GDM1 (cell line): ENCODE measurements at regions not wholly inside any gene's neighbourhood (a gene's known extent, or its start where the extent isn't known, plus 50 kb on each side); places are given as distances from the start of the nearest gene placed in this dataset.
A peak's percentile ranks its signal among the peaks of the same experiment; 100 is the strongest.

Source experiments
- DNase-seq: peaks from one replicate; lab custom pipeline; 2025; lab: John Stamatoyannopoulos, UW

DNA sequence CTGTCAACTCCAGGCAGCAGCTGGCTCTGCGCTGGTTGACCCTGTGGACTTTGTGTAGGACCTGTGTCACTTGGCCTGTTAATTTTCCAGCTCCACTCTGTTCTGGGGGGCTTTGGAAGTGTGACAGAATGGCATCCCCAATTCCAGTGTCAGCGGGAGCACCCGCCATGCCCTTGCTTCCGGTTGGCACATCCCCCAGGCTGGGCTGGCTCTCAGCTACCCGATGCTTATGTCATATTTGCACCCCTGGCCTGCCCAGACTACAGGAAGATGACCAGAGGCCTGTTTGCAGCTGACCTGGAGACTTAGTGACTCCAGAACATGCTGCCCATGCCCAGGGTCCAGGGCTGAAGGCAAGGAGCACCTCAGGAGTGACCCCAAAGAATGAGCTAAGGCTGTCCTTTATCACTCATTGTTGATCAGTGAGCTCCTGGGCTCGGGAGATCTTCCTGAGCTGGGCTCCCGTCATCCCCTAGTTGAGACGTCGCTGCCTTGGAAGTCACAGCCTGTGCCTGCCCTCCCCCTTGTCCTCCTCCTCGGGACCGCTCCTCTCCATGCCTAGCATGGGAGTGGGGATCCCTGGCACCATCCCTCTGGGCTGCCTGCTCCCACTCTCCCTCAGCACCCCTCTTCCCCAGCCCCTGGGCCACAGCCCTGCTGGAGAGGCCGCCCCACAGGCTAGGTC lies 163.4 kb upstream of the RTL1 start:
- no peak for DNase-seq

DNA sequence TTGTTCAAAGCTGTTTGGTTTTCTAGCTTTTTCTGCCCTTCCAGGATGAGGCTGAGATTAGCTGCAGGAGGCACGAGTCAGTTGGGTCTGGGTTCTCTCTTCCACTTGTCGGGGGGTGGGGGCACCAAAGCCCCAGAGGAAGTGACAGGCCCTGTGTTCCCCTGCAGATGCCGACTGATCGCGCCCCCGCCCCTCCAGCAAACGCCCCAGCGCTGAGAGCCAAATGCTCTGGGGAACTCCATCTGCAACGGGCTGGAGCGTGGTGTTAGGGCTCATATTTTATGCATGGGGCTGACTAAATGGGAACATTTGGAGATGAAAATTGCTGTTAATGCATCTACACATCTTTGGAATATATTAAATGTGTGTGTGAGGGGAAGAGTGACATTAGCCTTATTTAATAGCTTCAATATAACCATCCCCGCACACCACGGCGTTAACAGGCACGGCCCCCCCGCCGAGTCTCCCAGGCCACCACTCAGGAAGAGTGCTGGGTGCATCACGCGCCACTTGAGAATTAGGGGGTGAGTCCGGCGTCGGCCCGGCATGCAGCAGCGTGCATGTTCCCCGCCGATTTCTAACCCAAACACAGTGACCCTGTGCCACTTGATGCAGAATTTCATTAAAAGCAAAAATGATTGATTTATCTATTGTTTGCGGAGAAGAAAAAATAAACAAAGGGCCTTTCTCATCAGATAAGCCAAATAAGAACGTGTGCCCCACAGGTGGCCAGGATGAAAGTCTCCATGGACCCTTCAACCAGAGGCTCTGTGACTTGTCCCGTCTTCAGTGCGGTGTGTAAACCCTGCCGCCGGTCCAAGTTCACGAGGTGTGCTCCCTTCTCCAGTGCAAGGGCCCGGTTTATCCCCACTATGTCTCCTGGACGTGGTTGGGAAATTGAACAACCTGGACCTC lies 165.0 kb upstream of the RTL1 start:
- no peak for DNase-seq

DNA sequence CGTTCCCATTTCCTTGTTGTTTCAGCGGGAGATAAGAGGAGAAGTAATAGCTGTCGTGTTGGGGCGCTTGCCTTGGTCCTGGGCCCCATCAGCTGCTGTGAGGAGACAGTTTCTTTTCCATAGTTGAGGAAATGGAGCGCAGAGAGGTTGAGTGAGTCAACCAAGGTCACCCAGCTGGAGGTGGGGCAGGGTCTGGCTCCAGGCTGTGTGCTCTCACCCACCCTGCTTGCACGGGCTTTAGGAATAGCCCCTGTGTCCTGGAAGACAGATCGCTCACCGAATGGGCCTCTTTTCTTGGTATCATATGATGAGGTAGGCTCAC lies 165.7 kb upstream of the RTL1 start:
- DNase-seq, result no peak

DNA sequence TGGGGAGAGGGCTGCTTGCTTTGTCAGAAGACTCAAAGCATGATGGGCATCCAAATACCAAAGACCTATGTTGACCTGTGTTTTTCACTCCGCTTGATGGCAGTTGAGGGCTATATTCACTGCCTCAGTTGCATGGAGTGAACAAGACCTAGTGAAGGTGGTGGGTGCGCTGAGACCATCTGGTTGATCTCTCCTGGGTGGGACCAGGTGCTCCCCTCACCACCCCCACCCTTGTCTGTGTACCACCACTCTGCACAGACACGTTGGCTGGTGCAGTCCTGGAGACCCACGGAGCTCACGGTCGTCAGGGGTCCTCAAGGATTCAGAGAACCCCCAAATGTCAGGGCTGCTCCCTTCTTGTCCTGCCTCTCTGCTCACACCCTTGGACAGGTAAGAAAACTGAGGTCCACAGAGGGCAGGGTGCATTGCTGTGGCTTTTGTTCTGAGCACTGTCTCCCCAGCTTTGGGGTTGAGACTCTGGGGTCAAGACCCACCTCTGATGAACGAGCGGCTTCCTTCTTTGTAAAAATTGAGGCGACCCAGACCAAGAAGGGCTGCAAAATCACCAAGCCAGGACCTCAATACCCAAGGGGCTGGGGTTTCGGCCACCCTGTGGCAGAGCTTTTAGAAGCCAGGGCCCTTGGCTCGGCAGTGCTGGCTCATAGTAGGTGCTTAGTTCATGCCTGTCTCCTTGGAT lies 166.3 kb upstream of the RTL1 start:
- no peak for DNase-seq

DNA sequence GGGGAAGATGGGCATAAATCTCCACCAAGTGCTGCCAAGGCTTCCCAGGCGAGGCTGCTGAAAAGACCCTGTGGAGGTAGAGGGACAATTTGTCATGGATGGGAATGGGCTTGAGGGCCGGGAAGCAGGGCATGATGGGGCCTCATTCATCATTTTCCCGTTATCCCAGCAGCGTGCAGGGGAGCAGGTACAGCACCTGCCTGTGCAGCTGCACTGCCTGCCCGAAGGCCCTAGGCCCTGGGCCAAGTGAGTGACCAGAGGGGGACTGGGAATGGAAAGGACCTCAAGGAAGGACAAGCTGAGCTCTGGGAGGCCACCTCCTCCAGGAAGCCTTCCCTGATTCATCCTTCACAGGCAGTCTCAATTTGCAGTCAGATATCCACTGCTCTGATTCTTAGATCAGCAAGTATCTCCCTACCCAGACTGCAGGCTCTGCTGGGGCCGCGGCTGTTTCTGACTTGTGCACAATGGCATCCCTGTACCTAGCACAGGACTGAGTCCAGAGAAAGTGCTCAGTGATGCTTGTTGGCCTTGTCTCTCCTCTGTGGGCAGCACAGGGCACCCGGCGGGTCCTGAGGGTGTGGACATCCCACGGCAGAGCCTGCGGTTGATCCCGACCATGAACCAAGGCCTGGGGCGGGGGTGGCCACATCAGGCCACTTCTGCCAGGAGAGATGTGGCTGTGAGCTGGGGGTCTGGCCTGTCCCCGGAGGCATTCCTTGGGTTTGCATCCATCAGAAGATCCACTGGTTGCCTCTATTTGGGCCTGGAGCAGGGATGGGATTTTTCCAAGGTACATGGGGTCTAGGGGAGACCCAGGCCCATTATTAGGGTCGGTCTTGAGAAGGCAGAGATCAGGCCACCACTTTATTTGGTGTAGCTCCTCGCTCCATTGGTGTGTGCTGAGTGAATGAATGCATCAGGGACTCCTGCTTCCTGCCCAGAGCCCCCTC lies 167.3 kb upstream of the RTL1 start:
- DNase-seq, result no peak

DNA sequence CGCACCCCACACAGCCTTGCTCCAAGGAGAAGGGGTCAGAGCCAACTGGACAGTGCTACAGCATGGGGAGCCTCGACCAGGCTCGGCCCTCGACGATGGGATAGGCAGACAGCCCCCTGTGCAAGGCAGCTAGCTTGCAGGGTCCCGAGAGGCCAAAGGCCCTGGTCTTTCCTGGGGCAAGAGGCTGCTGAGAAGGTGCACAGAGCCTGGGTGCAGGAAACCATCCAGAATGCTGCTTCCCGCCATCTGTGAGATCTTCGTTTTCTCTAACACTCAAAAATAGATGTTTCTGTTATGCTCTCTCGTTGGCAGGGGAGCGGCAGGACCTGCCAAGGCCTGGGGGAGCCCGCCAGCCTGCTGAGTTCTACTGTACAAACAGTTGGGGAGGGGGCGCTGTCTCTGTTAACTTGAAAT lies 168.0 kb upstream of the RTL1 start:
- DNase-seq, result no peak

DNA sequence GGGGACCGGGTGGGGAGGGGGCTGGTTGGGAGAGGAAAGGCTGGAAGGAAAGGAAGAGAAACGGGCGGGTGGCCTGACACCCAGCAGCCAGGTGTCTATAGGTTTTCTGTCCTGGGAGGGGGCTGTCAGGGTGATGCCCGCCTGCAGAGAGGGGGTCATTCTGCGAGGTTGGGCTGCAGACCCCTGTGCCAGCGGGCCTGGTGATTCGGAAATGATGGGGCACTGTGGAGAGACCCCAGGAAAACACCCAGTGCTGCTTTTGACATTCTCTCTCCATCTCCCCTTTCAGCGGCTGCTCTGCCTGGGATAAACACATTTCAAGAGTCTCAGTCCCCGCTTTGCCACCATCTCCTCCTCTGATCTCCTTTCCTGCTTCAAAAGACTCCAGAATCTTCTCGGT lies 168.5 kb upstream of the RTL1 start:
- DNase-seq, result no peak

DNA sequence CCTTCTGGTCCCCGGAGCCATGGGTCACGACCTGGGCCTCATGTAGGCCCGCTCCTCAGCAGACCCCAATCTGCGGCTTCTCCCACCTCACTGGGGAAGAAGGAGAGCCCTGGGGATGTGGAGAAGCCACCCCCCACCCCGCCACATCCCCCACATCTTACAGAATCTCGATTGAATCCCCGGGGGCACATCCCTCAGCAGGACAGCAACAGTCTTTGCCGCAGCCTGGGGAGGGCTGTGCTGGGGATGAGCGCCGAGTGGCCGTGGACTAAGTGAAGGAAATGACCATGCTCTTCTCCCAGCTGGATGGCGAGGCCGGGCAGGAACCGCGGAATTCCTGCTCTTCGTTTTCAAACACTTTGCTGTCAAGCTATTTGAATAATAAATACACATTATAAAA lies 169.0 kb upstream of the RTL1 start:
- DNase-seq, result no peak

DNA sequence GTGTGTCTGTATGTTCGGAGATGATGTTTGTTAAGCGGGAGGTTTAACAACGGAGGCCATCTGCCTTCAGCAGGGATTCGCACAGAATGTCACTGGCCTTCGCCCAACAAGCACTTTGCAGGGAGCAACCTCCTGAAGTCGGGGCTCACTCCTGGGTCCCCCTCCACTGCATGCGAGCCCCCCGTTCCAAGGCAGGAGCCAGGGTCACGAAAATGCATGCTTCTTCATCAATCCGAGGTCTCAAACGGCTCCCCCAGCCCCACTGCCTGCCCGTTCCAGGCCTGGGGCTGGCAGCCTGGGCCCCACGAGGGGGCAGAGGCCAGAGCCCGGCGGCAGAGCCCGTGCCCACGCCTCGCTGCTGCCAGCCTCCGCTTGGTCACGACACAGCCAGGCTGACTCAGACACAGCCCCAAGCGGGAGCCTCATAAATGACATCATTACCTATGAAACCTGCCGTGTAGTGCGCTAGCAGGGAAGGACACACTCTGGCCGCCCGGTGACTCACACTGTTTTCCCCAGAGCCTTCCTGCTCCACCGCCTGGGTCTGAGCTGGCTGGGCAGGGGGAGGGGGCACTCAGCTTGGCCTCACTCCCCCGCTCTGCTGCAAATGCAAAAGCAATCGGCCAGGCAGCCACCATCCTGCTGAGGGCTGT lies 169.5 kb upstream of the RTL1 start:
- DNase-seq, result peak; percentile 42

DNA sequence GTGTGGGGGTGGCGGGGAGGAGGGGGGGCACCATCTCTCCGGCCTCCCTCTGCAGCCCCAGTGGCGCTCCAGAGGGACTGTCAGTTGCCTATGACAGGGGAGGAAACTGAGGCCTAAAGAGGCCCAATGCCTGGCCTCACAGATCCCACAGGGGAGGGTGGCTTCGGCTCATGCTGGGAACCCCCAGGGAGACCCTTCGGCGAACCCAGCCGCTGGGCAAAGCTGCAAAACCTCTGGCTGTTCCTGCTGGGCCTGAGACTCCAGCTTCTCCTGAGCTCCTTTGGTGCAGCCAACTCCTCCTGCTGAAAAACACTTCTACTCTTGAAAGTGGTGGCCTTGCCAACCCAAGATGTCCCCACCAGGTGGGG lies 170.1 kb upstream of the RTL1 start:
- DNase-seq, result no peak

DNA sequence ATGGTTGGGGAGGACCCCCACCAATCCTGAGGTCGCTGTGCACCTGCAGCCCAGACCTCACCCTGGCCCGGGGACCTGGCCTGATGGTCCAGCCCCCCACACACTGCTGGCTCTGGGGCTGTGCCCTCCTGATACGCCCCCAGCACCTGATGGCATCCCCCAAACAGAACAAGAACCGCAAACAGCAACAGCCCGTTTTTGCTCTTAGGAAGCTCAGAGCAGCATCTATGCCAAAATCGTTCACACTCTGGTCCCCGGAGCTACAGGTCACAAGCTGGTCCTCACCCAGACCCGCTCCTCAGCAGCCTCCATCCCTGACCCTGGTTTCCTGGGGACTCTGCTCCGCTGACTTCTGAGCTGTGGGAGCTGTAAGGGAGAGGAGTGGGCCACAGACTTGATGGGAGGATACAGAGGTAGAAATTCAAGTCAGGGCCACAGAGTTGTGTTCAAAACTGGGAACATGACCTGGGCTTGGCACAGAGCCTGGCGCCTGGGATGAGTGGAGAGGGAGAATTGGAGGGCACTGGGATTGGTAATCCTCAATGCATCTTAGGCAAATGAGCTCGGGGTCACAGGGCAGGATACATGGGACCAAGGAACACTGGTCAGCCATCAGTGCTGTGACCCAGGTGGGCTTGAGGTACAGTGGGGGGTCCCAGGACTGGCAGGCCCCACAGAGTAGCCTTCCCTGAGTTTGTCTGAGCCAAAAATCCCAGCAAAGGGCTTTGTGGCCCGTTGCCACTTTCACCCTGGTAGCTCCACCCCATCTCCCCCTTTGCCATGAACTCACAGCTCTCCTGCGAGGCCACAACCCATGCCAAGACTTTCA lies 170.9 kb upstream of the RTL1 start:
- DNase-seq, result no peak

DNA sequence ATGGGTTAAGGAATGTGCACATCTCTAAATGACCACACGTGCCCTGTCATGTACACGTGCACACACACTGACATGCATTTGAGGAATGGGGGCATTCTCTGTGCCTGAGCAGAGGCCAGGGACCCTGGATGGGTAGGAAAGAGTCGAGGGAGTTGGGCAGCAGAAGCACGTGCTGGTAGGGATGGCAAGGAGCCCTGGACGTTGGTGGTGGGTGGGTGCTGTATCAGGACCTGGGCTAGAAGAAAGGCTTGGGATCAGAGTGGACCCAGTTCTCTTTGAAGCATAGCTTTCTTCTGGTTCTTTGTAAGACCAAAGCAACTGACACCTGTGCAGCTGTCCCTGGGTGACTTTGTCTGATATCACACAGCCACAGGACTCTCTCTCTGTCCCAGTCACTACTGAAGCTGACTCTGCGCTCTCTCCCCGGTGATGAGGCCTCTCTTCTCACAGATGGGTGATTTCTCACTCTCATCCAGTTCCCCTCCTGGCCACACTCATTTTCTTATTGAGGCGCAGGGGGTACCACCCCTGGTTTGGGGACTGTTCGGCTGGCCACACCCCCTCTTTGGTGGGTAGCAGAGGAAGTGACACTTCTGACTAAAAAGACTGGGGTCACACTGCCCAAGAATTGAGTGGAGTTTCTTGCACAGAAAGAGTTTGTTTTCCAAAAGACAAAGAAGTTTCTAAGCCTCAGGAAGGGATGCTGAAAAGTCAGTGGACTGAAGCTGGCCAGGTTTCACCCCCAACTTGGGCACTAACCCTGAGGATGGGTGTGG lies 171.7 kb upstream of the RTL1 start:
- DNase-seq, result no peak

DNA sequence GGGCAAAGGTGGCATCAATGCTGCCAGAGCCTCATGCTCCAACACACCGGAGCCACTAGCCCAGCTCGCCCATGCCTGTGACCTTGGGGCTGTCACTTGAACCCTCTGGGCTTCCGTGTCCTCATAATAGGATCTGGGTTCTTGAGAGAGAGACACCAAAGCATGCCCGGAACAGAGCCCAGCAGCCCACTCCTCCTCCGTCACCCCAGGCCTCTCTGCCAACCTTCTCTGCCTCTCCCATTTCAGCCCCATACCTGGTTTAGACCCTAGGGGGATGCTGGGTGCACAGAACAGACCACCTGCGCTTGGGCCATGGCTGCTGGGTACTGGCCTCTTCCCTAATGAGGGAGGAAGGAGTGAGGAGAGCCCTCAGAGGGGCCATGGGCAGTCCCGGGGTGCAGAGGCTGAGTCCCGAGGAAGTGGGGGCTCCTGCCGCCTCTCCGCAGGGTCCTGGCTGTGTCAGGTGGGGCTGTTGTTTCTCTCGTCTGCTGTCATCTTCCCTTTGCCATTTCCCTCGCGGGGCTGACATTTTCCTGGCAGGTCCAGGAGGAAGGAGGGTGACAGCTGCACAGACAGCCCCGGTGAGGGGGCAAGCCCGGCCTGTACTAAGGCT lies 172.4 kb upstream of the RTL1 start:
- no peak for DNase-seq

DNA sequence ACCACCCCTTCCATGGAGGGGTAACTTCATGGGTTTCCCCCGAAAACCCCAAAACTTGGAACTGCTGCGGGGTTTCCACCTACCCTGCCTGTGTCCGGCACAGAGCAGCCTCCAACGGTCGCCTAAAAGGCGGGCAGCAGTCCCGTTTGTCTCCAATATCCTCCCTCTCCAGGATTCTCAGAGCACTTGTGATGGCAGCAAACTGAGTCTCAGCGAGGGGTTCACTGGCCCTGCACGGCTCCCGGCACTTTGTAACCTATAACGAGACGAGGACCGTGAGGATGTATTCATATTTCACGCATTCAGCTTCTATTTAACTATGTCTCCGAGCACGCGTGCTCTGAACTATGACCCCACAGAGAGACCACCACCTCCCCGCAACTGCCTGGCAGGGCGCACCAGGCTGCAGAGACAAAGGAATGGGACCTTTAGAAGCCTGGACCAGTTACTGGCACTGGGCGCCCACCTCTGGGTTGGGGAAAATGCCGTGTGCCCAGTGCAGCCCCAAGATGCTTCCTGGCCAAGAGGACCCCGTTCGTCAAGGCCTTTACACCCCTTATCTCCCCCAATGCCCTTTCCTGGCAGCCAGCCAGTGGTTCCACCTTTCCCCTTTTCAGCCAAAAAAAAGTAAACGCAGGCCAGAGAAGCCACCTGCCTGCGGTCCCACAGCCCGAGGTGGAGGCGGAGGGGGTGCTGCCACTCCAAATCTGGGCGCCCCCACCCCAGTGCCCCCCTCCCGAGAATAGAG lies 173.1 kb upstream of the RTL1 start:
- DNase-seq, result no peak

DNA sequence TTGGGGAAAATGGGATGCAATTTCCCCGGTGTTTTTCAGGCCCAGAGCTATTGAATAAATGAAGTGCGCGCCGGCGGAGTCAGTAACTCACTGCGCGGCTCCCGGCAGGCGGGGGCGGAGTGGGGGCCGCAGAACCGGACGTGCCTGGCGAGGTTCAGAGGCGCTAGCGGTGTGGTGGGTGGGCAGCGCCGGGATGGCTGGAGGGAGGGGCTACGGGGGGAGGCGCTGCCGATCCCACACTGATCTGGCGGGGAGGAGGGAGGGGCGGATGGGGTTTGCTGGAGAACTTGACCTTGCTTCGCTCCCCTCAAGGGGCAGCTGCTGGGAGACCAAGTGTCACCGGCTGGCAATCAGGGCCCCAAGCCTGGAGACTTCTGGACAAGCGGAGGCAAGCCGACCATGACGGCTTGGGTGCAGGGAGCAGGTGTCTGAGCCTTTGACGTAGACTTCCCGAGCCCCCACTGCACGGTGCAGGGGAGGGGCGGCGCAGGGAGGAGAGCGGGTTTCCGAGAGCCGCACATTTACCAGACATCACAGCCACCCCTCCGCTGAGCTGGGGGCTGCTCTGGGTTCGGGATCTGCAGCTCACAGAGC lies 174.1 kb upstream of the RTL1 start:
- DNase-seq, result no peak

DNA sequence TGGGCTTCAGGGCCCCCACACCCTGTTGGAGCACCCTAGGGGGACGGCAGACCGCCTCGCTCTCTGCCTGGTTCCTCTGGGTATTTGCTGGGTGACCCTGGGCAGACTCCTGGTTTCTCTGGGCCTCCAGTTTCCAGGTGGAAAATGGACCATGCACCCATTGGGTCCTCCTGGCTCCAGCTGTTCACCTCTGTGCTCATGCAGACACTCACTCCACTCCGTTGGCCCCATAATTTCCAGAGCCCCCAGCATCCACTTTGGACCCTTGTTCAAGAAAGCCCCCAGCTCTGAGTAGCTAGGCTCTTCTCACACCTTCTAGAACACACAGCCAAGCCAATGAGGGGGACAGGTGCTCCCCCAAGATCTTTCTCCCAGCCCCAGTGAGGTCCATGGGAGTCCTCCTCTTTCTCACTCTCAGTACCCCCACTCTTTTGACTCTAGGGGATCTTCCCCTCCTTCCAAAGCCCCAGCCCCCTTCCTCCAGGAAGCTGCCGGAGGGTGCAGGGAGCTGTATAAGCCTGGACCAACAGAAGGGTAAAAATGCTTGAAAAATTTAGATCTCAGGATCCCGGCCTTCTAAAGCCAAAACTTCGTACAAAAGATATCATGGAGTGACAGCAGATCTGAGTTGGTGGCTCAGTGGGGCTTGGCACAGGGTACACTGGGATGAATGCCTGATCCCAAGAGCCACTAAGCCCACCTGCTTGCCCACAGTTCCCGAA lies 174.8 kb upstream of the RTL1 start:
- no peak for DNase-seq

DNA sequence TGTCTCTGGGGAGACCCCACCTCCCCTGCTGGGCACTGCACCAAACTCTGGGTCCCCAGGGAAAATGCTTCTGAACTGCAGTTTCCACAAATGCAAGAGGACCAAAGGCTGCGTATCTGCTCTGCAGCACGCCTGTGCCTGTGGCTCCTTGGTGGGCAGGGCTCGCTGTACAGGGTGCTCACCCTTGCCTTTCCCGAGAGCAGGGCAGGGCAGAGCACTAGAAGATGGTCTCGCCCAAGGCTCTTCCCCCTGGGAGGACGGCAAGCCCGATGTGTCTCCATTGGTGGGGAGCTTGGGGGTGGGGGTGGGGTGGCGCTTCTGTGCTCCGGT lies 175.3 kb upstream of the RTL1 start:
- no peak for DNase-seq
